GM21360 (cell line): ENCODE measurements at regions not wholly inside any gene's neighbourhood (a gene's known extent, or its start where the extent isn't known, plus 50 kb on each side); places are given as distances from the start of the nearest gene placed in this dataset.
"Not testable (repeated sequence)": the region's sequence is repeated elsewhere in the genome, so short reads cannot be mapped to it uniquely, and the experiment has no call there.

Source experiments
- ATAC-seq: cut with Tn5 transposase; IDR thresholded peaks from one replicate; pipeline ENCODE4 v1.9.1; 2021; ENCODE audit warnings: mild to moderate bottlenecking, moderate library complexity; ENCODE audit not compliant: unreplicated experiment

DNA sequence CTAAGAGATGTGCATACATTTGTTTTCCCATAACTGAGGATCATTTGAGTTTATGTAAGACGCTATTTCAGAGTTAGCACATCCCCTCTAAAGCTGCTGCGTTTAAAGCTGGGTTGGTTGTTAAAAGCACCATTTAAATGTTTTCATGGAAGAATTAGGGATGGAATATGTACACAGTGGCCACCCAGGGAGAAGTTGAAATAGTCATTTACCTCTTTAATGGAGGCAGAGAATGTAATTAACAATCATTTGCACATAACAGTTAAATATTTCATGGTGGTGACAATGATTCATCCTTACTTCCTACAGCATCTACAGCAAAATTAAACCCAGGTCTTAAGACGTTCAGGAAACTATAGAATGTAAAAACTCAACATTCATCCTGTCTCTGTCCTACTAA lies 100.3 kb downstream of the KIF4B start:
- ATAC-seq, result no peak

DNA sequence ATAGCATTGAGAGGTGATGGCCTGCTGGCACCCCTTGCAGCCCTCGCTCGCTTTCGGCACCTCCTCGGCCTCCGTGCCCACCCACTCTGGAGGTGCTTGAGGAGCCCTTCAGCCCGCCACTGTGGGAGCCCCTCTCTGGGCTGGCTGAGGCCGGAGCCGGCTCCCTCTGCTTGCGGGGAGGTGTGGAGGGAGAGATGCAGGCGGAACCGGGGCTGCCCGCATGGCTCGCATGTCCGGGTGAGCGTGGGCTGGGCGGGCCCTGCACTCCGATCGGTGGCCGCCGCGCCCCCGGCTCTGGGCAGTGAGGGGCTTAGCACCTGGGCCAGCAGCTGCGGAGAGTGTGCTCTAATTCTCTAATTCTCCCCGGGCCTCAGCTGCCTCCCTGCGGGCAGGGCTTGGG lies 101.1 kb downstream of the KIF4B start:
- no peak for ATAC-seq

DNA sequence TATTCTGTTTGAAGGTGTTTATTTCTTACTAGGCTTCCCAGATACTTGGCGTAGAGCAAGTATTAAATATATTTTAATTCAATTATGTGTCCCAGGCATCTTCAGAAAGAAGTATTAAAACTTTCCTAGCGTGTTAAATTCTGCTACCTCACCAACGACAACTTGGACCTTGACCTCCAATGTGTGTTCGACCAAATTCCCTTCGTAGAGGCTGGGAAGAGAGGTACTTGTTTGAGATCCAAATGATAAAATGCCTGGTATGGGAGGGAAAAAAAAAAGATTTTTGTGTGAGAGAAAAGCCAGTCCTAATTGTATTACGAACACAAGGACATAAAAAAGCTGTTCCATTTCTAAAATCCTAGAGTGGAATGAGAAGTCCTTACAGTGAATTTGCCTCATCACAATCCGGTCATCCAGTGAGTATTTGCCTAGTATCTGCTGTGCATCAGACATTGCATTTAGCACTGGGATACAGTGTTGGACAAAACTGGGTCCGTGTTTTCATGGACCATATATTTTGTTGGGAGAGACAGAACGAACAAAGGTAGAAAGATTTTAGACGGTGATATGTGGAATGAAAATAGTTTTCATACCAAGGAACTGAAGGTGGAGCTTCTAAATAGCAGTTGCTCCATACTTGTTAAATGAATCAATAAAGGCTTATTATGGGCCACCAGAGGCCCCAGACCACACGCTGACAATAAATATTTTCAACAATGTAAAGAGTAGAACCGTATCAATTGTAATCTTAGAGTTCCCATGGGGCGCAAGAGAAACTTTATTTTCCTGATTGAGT lies 103.1 kb downstream of the KIF4B start:
- ATAC-seq, result no peak

DNA sequence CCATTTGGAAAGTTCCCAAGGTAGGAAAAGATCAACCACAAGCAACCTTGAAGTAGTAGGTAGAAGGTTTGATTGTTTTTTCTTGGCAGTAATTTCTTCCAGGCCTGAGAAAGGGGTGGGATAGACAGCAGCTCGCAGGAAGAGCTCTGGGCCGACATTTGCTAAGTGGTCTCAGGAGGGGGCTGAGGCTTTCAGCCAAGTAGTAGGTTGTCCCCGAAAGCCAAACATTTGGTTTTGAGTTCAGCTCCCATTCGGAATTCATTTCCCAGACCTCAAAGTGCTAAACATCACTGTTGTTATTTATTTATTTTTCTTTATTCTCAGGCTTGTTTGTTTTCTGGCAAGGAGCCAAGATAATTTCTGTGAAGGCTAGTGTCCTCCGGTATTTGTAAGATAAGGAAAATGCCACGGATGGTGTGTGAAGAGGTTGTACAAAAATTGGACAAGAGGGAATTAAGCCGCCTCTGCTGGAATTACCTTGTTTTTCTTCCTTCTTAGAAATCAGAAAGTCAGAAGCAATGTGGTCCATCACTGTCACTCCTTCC lies 112.1 kb downstream of the KIF4B start:
- ATAC-seq, result no peak

DNA sequence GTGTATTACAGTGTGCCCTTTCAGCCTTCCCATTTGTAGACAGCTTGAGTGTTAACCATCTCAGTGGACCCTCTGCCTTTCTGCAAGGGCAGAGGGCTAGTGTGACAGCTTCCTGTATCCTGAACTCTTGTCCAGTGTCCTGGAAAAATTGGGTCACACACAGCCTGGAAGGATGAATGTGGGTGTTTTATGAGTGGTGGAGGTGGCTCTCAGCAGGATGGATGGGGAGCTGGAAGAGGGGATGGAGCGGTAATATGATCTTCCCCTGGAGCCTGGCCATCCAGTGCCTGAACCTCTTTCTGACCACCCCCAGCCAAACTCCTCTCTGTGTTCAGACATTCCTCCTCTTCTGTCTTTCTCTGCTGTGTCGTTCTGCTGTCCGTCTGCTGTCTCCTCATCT lies 113.0 kb downstream of the KIF4B start:
- ATAC-seq, result no peak

DNA sequence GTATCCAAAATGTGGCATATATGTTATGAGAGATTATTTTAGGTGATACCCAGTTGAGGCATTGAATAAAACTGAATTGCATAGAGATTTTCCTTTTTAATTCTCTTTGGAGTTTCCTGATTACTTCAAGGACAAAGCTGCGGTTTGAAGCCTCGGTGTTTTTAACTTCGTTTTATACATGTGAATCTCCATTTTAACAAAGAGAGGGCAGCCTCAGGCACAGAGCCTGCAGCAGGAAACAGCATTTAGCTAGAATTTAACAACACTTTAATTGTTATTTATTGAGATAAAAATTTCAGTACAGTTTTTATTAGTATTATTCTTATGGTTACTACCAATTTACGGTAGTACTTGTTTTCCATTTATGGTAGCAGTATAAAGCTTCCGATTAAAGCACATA lies 114.0 kb downstream of the KIF4B start:
- ATAC-seq, result no peak

DNA sequence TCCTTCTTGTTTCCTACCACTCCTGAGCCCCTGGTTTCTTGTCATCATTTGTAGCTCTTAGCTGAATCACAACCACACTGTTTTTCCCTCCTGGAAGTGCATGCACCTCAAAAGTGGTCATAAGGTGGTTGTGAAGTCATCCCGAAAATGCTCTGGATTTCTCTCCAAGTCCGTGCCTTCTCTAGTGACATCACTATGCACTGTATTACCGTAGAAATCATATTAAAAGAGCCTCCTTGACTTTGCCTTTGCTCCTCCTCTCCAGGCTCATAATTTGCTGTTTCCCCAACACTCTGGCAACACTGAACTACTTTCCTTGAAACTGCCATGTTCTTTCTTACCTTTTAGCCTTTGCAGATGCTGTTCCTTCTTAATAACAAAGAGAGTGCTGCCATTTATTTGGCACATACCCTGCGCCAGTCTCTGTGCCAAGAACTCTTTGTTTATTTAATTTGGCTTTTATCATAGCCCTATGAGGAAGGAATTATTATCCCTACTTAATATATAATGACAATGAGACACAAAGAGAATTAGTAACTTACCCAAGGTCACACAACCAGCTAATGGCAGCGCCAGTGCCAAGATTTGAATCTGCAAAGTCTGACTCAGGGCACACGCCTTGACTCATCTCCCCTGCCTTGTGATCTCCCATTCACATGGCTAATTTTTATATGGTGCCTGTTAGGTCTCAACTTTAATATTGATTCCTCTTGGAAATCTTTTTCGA lies 115.4 kb downstream of the KIF4B start:
- no peak for ATAC-seq

DNA sequence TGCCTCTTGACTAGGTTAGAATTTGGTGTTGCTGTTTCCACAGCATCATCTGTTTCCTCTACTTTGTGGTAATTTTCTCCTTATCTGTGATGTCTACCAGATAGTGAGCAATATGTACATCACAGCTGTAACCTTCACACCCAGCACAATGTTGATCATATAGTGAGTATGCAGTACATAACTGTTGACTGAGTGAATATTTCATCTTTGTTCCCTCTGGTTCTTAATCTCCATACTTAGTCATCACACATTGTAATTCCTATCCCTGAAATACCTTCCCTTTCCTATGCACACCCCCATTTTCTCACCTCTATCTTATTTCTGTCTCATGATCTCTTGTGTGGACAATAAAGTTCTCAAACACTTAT lies 115.9 kb downstream of the KIF4B start:
- no peak for ATAC-seq

DNA sequence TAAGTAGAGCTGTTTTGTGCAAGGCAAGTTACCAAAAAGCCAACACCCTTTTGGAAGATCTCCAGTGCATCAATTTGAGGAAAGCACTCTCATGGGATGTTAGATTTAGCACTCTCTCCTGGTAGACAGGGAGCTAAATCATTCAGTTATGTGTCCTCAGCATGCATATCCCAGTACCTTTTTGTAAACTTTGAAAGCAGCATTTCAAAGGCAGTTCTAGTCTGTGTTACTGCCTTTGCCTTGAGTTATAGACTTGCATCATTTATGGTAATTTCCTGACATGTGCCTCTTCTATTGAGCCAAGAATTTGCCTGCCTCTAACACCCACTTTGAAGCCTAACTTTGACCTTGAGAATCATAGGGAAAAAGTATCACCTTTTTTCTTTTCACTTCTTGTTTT lies 120.6 kb downstream of the KIF4B start:
- no peak for ATAC-seq

DNA sequence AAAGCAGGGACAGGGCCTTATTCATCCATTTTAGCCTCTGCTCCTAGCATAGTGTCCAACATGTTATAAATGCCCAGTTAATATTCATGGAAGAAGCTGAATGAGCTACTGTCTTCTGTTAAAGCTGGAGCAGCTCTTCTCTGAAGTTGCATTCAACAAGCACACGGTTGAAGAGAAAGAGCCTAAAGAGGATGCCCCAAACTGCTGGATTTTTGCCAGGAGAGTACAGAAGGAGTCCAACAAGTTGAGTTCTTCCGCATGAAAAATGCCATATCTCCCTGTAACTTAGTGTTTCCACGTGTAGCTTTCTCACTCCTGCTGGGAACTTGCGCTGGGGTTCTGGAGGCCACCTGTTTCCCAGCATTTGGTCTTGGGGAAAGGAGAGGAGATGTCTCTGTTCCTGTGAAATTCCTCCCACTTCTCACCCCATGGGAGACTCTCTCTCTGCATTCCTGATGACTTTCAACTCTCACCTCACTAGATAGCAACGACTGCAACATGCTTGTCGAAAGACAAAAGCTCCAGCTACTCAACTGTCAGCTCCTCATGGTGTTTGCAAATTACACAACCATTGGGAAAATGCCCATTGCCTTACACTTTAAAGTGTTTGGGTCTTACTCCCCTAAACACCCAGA lies 122.8 kb downstream of the KIF4B start:
- no peak for ATAC-seq

DNA sequence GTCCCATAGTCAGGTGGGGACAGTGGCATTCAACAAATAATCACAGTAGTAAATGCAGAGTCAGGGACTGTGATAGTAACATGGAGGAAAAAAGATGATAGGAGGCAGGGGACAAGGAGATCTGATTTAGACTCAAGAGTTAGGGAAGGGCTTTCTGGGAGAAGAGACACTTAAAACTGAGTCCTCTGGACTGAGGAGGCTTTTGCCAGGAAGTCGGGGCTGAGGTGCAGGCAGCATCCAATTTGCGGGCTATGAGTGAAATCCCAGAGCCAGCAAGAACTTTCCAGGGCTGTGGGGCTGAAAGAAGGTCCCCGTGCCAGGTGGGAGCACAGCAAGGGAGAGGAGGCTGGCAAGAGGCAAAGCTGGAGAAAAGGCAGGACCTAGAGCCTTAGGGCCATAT lies 124.1 kb downstream of the KIF4B start:
- ATAC-seq, result no peak

DNA sequence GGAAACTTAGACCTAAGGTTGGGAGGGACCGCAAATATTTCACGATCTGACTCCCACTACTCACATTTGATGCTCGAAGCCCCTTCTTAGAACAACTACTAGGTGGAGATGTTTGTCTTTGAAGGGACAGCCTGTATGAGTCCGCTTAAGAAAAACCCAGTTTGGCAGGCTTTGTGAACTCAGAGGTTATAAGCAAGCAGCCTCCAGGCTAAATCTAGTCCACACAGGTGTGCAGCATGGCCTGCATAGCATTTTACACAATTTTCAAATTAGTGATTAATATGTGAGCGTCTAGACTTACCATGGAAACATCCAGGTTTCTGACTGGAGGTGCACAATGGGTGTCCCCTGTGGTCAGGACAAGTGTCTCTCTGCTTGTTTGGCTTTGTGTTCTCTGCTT lies 127.1 kb downstream of the KIF4B start:
- no peak for ATAC-seq

DNA sequence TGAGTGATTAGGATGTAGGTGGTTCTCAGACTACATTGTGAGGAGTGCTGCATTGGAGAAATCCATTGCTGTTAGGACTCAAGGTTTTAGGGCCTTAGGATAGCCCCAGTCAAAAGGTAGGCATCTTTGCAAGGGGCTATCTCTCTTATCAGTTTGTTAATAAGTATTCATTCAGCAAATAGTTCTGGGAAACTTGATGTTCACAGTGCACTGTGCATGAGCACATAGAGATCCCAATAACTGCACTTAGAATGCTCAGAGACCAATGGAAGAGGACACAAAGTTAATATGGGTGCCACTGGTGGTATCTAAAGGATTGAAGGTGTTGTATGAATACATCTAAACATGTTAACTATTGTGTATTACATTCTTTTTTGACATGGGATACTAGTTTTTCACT lies 131.4 kb downstream of the KIF4B start:
- no peak for ATAC-seq

DNA sequence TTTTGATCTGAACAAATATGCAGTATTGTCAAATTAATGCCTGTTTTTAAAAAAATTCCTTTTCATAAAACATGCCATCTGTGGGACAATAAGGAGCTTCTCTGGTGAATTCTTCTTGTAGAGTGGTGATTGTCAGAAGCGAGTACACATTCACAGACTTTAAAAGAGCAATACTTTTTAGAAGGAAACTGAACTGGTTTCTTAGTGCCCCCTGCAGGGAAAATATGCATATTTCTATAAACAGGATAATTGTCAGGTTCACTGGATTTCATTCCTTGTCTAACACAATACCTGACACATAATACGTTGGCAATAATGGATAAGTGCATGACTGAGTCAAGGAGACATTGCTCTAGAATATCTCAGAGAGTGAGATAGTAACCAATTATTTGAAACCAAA lies 133.7 kb downstream of the KIF4B start:
- no peak for ATAC-seq

DNA sequence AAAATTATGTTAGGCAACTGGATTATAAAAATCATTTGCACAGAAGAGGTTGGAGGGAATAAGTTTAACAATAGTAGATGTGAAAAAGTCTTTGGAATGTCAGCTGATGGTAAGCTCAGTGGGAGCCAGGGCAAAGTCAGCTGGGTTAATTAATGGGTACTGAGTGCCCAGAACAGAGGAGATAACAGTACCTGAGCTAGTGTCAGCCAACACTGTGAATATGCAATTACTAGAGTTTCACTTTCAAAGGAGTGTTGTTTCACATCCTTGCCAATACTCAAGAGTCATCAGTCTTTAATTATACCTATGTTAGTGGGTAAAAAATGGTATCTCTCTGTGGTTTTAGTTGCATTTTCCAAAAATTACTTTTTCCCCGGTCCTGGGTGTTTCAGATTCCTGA lies 135.1 kb downstream of the KIF4B start:
- ATAC-seq, result no peak

DNA sequence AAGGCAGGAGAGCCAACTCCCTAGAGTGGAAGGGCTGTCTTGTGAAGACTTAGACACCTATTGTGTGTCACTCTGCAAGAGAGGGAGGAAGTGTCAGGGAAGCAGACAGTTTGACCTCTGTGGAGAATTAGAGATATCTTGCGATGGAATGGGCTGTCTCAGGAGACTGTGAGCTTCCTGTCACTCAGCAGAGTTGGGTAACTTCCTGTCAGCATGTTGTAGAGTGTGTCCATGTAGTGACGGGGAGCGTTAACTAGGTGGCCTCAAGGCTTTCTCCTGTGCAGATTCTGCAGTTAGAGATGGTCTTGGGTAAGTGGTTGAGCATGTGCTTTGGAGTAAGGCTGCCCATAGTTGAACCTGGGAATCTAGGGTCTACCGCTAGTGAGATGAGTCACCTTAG lies 136.5 kb downstream of the KIF4B start:
- no peak for ATAC-seq

DNA sequence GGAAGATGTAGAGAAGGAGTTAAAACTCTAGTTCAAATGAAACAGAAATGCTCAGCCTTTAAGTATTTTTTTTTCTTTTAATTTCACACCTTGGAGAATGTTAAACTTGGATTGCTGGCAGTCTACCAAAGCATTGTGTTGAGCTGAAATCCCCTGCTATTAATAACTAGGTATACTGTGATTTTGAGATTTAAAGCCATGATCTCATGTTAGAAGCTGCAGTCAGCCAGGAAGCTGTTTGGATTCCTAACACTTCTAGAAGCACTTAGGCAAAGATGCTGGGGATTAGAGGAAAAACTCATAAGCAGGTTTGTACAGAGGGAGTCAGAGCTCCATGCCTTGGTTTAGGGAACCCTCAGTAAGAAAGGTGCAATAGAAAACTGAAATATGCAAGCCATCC lies 141.4 kb downstream of the KIF4B start:
- ATAC-seq, result no peak

DNA sequence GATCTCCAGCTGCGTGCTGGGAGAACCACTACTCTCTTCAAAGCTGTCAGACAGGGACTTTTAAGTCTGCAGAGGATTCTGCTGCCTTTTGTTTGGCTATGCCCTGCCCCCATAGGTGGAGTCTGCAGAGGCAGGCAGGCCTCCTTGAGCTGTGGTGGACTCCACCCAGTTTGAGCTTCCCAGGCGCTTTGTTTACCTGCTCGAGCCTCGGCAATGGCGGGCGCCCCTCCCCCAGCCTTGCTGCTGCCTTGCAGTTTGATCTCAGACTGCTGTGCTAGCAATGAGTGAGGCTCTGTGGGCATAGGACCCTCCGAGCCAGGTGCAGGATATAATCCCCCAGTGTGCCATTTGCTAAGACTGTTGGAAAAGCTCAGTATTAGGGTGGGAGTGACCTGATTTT lies 149.5 kb downstream of the KIF4B start:
- ATAC-seq, result not testable (repeated sequence)

DNA sequence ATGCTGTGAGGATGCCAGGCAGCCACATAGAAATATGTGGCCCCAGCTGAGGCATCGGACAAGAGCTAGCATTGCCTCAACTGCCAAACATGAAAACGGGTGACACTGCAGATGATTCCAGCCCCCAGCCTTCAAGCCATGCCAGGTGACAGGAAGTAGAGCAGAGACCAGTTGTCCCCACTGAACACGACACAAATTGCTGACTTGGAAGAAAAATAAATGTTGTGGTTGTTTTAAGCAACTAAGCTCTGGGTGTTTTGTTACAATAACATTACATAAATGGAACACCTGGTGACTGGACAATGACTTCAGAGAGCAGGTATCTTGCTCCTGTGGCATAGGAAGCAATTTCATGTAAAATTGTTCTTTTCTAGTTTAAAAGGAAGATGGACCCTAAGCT lies 154.2 kb downstream of the KIF4B start:
- ATAC-seq, result no peak

DNA sequence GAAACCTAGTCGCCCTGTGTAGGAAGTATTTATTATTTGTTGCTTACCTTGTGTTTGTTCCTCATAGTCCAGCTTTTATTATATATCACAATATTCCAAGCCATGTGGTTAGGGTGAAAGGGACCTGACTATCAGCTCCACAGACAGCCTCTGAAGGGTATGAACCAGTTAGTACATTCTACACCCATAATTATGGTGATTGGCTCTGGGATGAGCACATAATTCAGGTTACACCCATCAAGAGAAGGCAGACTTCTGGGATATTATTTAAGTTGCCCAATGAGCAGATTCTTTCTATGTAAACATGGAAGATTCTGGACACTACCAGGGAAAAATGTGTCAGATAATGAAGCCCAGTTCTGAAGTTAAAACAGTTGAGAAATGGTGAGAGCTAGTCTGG lies 168.0 kb downstream of the KIF4B start:
- no peak for ATAC-seq

DNA sequence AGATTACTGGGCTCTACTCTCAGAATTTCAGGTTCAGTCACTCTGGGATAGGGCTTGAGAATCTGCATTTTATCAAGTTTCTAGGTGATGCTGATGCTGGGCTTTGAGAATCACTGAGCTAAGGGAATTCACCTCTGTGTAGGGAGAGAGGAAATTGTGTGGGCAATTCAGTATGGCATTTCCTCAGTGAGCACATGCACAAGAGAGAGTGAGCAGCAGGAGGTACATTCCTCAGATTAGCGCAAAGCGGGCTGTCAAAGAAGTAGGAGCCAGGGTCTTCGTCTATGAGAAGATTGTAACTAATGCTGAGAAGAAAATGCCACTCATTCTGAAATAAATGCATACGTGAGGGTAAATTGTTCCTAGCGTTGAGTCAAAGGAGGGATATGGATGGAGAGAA lies 175.9 kb downstream of the KIF4B start:
- ATAC-seq, result no peak

DNA sequence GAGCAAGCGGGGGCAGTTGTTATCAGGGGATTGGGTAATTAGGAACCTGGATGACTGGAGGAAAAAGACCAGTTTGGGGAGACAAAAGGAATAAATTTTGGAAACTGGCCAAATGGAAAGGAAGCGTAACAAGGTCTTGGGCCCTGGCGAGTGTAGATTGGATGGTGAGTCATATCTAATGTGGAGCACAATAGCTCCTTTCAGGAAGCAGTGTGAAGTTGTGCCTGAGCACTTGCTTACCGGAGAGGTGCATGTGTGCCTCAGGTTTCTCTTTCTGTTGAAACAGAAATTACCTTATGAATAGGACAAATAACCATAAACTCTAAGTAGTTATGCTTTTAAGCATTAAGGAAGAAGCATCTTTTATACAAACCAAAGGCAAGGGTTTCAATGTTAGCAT lies 176.4 kb downstream of the KIF4B start:
- ATAC-seq, result no peak
